Jurkat, Clone E6-1 (cell line): ENCODE measurements at regions not wholly inside any gene's neighbourhood (a gene's known extent, or its start where the extent isn't known, plus 50 kb on each side); places are given as distances from the start of the nearest gene placed in this dataset.

Experiments used
- DNase-seq: peaks from one replicate; pipeline ENCODE4 v3.0.0-alpha.2; 2011; ENCODE audit warnings: low read depth, low spot score
- H3K4me3 ChIP-seq: 2 replicates; pipeline ENCODE4 v1.5.1; 2011; ENCODE audit warnings: mild to moderate bottlenecking, low read length, control low read depth, moderate library complexity

GRCh38 chr2:54360055-54360792 lies 95.9 kb upstream of the SPTBN1 start:
- no peak for DNase-seq

GRCh38 chr2:54364409-54364808 lies 91.7 kb upstream of the SPTBN1 start:
- no peak for DNase-seq
- H3K4me3 ChIP-seq, result no peak overlapping the region

More at GRCh38 chr2:54360055-54360792, 95.9 kb upstream of the SPTBN1 start:
- H3K4me3 ChIP-seq, result no peak overlapping the region

- DNase-seq, result no peak
- no peak overlapping the region for H3K4me3 ChIP-seq
These were observed 90.5 kb upstream of the SPTBN1 start for GRCh38 chr2:54365661-54366060.

- no peak overlapping the region for H3K4me3 ChIP-seq
- no peak for DNase-seq
These were observed 89.4 kb upstream of the SPTBN1 start for GRCh38 chr2:54366487-54367280.

- no peak for DNase-seq
- no peak overlapping the region for H3K4me3 ChIP-seq
These were observed 85.6 kb upstream of the SPTBN1 start for GRCh38 chr2:54370405-54371104.

GRCh38 chr2:54371460-54372065 lies 84.6 kb upstream of the SPTBN1 start:
- no peak overlapping the region for H3K4me3 ChIP-seq
- DNase-seq, result no peak

GRCh38 chr2:54372361-54372760 lies 83.8 kb upstream of the SPTBN1 start:
- no peak overlapping the region for H3K4me3 ChIP-seq
- no peak for DNase-seq

GRCh38 chr2:54373855-54374254 lies 82.3 kb upstream of the SPTBN1 start:
- DNase-seq, result no peak
- no peak overlapping the region for H3K4me3 ChIP-seq

- no peak for DNase-seq
These were observed 81.3 kb upstream of the SPTBN1 start for GRCh38 chr2:54374591-54375364.

GRCh38 chr2:54377451-54377850 lies 78.7 kb upstream of the SPTBN1 start:
- no peak for DNase-seq
- H3K4me3 ChIP-seq, result no peak overlapping the region

More at GRCh38 chr2:54374591-54375364, 81.3 kb upstream of the SPTBN1 start:
- no peak overlapping the region for H3K4me3 ChIP-seq

GRCh38 chr2:54377901-54378493 lies 78.1 kb upstream of the SPTBN1 start:
- H3K4me3 ChIP-seq, result no peak overlapping the region
- DNase-seq, result no peak

- DNase-seq, result no peak
- H3K4me3 ChIP-seq, result no peak overlapping the region
These were observed 75.5 kb upstream of the SPTBN1 start for GRCh38 chr2:54380670-54381069.

- no peak for DNase-seq
- no peak overlapping the region for H3K4me3 ChIP-seq
These were observed 74.8 kb upstream of the SPTBN1 start for GRCh38 chr2:54381293-54381692.

- H3K4me3 ChIP-seq, result no peak overlapping the region
These were observed 73.5 kb upstream of the SPTBN1 start for GRCh38 chr2:54382601-54383000.

GRCh38 chr2:54384301-54385203 lies 71.6 kb upstream of the SPTBN1 start:
- no peak overlapping the region for H3K4me3 ChIP-seq
- no peak for DNase-seq

More at GRCh38 chr2:54382601-54383000, 73.5 kb upstream of the SPTBN1 start:
- no peak for DNase-seq

- H3K4me3 ChIP-seq, result no peak overlapping the region
- DNase-seq, result no peak
These were observed 70.9 kb upstream of the SPTBN1 start for GRCh38 chr2:54385271-54385670.

- H3K4me3 ChIP-seq, result no peak overlapping the region
- no peak for DNase-seq
These were observed 69.5 kb upstream of the SPTBN1 start for GRCh38 chr2:54386585-54386984.
